GM19397 (cell line): ENCODE measurements at regions not wholly inside any gene's neighbourhood (a gene's known extent, or its start where the extent isn't known, plus 50 kb on each side); places are given as distances from the start of the nearest gene placed in this dataset.
"Not testable (repeated sequence)": the region's sequence is repeated elsewhere in the genome, so short reads cannot be mapped to it uniquely, and the experiment has no call there.

Experiments used
- ATAC-seq: cut with Tn5 transposase; IDR thresholded peaks from one replicate; pipeline ENCODE4 v1.9.1; 2021; ENCODE audit warnings: mild to moderate bottlenecking, moderate library complexity; ENCODE audit not compliant: unreplicated experiment

GRCh38 chr6:26951211-26951610 is 291.7 kb upstream of the ZNF322 start:
- not testable (repeated sequence) for ATAC-seq

GRCh38 chr6:26956078-26956600 is 291.4 kb upstream of the PRSS16 start:
- ATAC-seq = not testable (repeated sequence)

GRCh38 chr6:26956601-26957184 is 290.8 kb upstream of the PRSS16 start:
- not testable (repeated sequence) for ATAC-seq

- ATAC-seq = not testable (repeated sequence)
Measured at GRCh38 chr6:26957399-26958127, 289.9 kb upstream of the PRSS16 start.

GRCh38 chr6:26961236-26961635 is 286.3 kb upstream of the PRSS16 start:
- ATAC-seq = not testable (repeated sequence)

GRCh38 chr6:27002447-27002846 is 245.1 kb upstream of the PRSS16 start:
- no peak for ATAC-seq

- ATAC-seq = no peak
Measured at GRCh38 chr6:27007020-27007419, 240.5 kb upstream of the PRSS16 start.

- not testable (repeated sequence) for ATAC-seq
Measured at GRCh38 chr6:27008613-27009012, 238.9 kb upstream of the PRSS16 start.

GRCh38 chr6:27014053-27014452 is 233.4 kb upstream of the PRSS16 start:
- not testable (repeated sequence) for ATAC-seq

- ATAC-seq = no peak
Measured at GRCh38 chr6:27016689-27017088, 230.8 kb upstream of the PRSS16 start.

- ATAC-seq = not testable (repeated sequence)
Measured at GRCh38 chr6:27018401-27018800, 229.1 kb upstream of the PRSS16 start.

GRCh38 chr6:27019651-27020552 is 227.6 kb upstream of the PRSS16 start:
- peak; percentile 86 for ATAC-seq

- ATAC-seq = no peak
Measured at GRCh38 chr6:27020553-27020880, 227.0 kb upstream of the PRSS16 start.

- no peak for ATAC-seq
Measured at GRCh38 chr6:27023664-27024063, 223.8 kb upstream of the PRSS16 start.

GRCh38 chr6:27025351-27025750 is 222.2 kb upstream of the PRSS16 start:
- ATAC-seq = no peak

GRCh38 chr6:27026361-27026760 is 221.1 kb upstream of the PRSS16 start:
- no peak for ATAC-seq

- no peak for ATAC-seq
Measured at GRCh38 chr6:27031302-27031701, 216.2 kb upstream of the PRSS16 start.

- no peak for ATAC-seq
Measured at GRCh38 chr6:27038498-27038897, 209.0 kb upstream of the PRSS16 start.

- ATAC-seq = no peak
Measured at GRCh38 chr6:27040244-27041042, 207.1 kb upstream of the PRSS16 start.

GRCh38 chr6:27043244-27043643 is 204.3 kb upstream of the PRSS16 start:
- no peak for ATAC-seq

GRCh38 chr6:27045131-27045530 is 202.4 kb upstream of the PRSS16 start:
- not testable (repeated sequence) for ATAC-seq
